ENCODE measurements at regions not wholly inside any gene's neighbourhood (a gene's known extent, or its start where the extent isn't known, plus 50 kb on each side); places are given as distances from the start of the nearest gene placed in this dataset.

DNA sequence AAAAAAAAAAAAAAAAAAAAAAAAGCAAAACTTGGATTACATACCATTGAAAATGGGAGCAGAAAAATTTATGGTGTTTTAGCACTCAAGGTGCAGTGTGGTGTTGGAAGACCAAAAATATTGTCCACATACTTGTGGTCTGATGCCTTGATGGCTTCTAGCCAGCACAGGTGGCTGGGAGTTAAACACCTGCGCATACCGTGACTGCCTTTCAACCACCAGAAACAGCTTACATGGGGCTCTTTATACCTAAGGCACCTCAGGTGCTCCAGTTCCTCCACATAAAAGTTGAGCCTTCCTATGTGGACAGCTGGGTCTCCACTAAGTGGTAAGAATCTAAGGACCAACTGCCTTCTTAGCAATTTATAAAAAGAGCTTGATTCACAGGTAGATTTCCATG lies 802.6 kb upstream of the CELF4 start:
- no peak for ATAC-seq (ENCODE audit: low FRiP score in 2 of 2)
- Histone ChIP-seq H3K9me3 (no peaks in the 10 kb centered on the region), H3K36me3 (no peaks in the 10 kb centered on the region), H3K27me3 (no peaks in the 10 kb centered on the region), H3K4me1 (peaks cover 0 to 11% (median 0%) of the 10 kb centered on the region in 4 donors), H3K27ac (no peak overlapping the region), H3K4me3 (no peak overlapping the region)
- DNase-seq, result no peak
- 88 to 93% methylated on average over 2 of the region's 2 CpGs for WGBS, 2 donors
- TF ChIP-seq POLR2AphosphoS5 (IDR thresholded peaks at IDR 0.05), result no peak
- no peak for TF ChIP-seq POLR2A (IDR thresholded peaks at IDR 0.05)
- no peak for TF ChIP-seq EP300 (IDR thresholded peaks at IDR 0.05)
- TF ChIP-seq, protein P1, sequence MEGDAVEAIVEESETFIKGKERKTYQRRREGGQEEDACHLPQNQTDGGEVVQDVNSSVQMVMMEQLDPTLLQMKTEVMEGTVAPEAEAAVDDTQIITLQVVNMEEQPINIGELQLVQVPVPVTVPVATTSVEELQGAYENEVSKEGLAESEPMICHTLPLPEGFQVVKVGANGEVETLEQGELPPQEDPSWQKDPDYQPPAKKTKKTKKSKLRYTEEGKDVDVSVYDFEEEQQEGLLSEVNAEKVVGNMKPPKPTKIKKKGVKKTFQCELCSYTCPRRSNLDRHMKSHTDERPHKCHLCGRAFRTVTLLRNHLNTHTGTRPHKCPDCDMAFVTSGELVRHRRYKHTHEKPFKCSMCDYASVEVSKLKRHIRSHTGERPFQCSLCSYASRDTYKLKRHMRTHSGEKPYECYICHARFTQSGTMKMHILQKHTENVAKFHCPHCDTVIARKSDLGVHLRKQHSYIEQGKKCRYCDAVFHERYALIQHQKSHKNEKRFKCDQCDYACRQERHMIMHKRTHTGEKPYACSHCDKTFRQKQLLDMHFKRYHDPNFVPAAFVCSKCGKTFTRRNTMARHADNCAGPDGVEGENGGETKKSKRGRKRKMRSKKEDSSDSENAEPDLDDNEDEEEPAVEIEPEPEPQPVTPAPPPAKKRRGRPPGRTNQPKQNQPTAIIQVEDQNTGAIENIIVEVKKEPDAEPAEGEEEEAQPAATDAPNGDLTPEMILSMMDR (IDR thresholded peaks at IDR 0.05), result no peak

DNA sequence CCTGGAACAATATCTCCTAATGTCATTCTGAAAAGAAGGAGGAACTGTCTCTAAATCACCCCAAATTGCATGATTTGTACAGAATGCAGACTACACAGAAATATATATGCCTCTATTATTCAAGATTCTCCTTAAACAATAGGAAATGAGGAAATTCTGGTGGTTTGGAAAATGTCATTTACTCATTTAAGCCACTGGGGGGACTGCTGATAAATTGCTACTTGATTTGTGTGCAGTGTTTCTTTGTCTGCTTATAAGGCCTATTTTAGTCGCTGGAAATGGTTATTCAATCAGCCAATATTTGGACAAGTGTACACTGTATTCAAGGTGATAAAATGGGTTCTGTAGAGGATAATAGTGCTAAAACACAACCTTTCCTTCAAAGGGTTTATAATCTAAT lies 801.9 kb upstream of the CELF4 start:
- Histone ChIP-seq H3K4me3 (no peak overlapping the region), H3K36me3 (no peaks in the 10 kb centered on the region), H3K9me3 (no peaks in the 10 kb centered on the region), H3K27ac (no peak overlapping the region), H3K4me1 (peaks cover 0 to 11% (median 0%) of the 10 kb centered on the region in 4 donors), H3K27me3 (no peaks in the 10 kb centered on the region)
- ATAC-seq (ENCODE audit: low FRiP score in 2 of 2) (no peak), DNase-seq (no peak)
- WGBS, 2 donors, result 58 to 73% methylated on average over 1 of the region's 1 CpG
- TF ChIP-seq EP300 (IDR thresholded peaks at IDR 0.05), result no peak

GRCh38 chr18:38362286-38362792 lies 796.7 kb upstream of the CELF4 start:
- no peaks in the 10 kb centered on the region for H3K36me3 ChIP-seq
- ATAC-seq (ENCODE audit: low FRiP score in 2 of 2) (no peak), DNase-seq (no peak)
- TF ChIP-seq EP300 (IDR thresholded peaks at IDR 0.05) (no peak), POLR2A (IDR thresholded peaks at IDR 0.05) (no peak), POLR2AphosphoS5 (IDR thresholded peaks at IDR 0.05) (no peak)
- TF ChIP-seq, protein P1 (IDR thresholded peaks at IDR 0.05), result no peak
- no peaks in the 10 kb centered on the region for H3K27me3 ChIP-seq
- H3K4me3 ChIP-seq, result no peak overlapping the region
- H3K27ac ChIP-seq, result no peak overlapping the region
- no peaks in the 10 kb centered on the region for H3K4me1 ChIP-seq
- WGBS, 2 donors, result 69 to 81% methylated on average over 2 of the region's 2 CpGs
- no peaks in the 10 kb centered on the region for H3K9me3 ChIP-seq

GRCh38 chr18:38358805-38359657 lies 793.4 kb upstream of the CELF4 start:
- WGBS, 2 donors, result 80 to 83% methylated on average over 11 of the region's 11 CpGs
- TF ChIP-seq, protein P1 (IDR thresholded peaks at IDR 0.05), result no peak
- TF ChIP-seq POLR2A (IDR thresholded peaks at IDR 0.05), result no peak
- no peak for DNase-seq
- Histone ChIP-seq H3K36me3 (no peaks in the 10 kb centered on the region), H3K9me3 (no peaks in the 10 kb centered on the region), H3K27me3 (no peaks in the 10 kb centered on the region), H3K4me3 (no peak overlapping the region), H3K4me1 (no peaks in the 10 kb centered on the region), H3K27ac (no peak overlapping the region)
- ATAC-seq (ENCODE audit: low FRiP score in 2 of 2), result no peak

- TF ChIP-seq POLR2AphosphoS5 (IDR thresholded peaks at IDR 0.05), result no peak
- TF ChIP-seq POLR2A (IDR thresholded peaks at IDR 0.05), result no peak
- TF ChIP-seq, protein P1 (IDR thresholded peaks at IDR 0.05), result no peak
- no peak for TF ChIP-seq EP300 (IDR thresholded peaks at IDR 0.05)
- H3K27ac ChIP-seq, result no peak overlapping the region
- H3K27me3 ChIP-seq, result no peaks in the 10 kb centered on the region
- H3K9me3 ChIP-seq, result no peaks in the 10 kb centered on the region
- ATAC-seq (ENCODE audit: low FRiP score in 2 of 2) (no peak), DNase-seq (no peak)
- no peaks in the 10 kb centered on the region for H3K36me3 ChIP-seq
- no peak overlapping the region for H3K4me3 ChIP-seq
- no peaks in the 10 kb centered on the region for H3K4me1 ChIP-seq
Measured at GRCh38 chr18:38353149-38353548, 787.6 kb upstream of the CELF4 start.
